ENCODE measurements at regions not wholly inside any gene's neighbourhood (a gene's known extent, or its start where the extent isn't known, plus 50 kb on each side); places are given as distances from the start of the nearest gene placed in this dataset.

- no peaks in the 10 kb centered on the region for H3K36me3 ChIP-seq (ENCODE audit: control insufficient read depth in 5 of 5, insufficient read depth in 5 of 5, low read length in 5 of 5)
- no peak overlapping the region for H3K4me3 ChIP-seq (ENCODE audit: low read depth in 1 of 5, low read length in 5 of 5)
- no peaks in the 10 kb centered on the region for H3K9me3 ChIP-seq (ENCODE audit: control insufficient read depth in 5 of 5, low read length in 5 of 5)
- H3K27ac ChIP-seq (ENCODE audit: low read depth, low read length), result no peak overlapping the region
- H3K9ac ChIP-seq (ENCODE audit: low read length in 5 of 5), result no peak overlapping the region
- H3K4me1 ChIP-seq (ENCODE audit: control insufficient read depth in 5 of 5, insufficient read depth in 5 of 5, low read length in 5 of 5), result peaks cover 0 to 19% (median 16%) of the 10 kb centered on the region in 5 donors
- H3K27me3 ChIP-seq (ENCODE audit: control insufficient read depth in 5 of 5, insufficient read depth in 4 of 5, low read length in 5 of 5), result no peaks in the 10 kb centered on the region
Measured at GRCh38 chr2:19226386-19226785, 132.0 kb downstream of the OSR1 start.

GRCh38 chr2:19225931-19226330 lies 132.5 kb downstream of the OSR1 start:
- Histone ChIP-seq H3K9ac (ENCODE audit: low read length in 5 of 5) (no peak overlapping the region), H3K9me3 (ENCODE audit: control insufficient read depth in 5 of 5, low read length in 5 of 5) (no peaks in the 10 kb centered on the region), H3K4me3 (ENCODE audit: low read depth in 1 of 5, low read length in 5 of 5) (no peak overlapping the region), H3K4me1 (ENCODE audit: control insufficient read depth in 5 of 5, insufficient read depth in 5 of 5, low read length in 5 of 5) (peaks cover 0 to 19% (median 16%) of the 10 kb centered on the region in 5 donors), H3K27ac (ENCODE audit: low read depth, low read length) (no peak overlapping the region), H3K27me3 (ENCODE audit: control insufficient read depth in 5 of 5, insufficient read depth in 4 of 5, low read length in 5 of 5) (no peaks in the 10 kb centered on the region), H3K36me3 (ENCODE audit: control insufficient read depth in 5 of 5, insufficient read depth in 5 of 5, low read length in 5 of 5) (no peaks in the 10 kb centered on the region)

GRCh38 chr2:19225126-19225525 lies 133.3 kb downstream of the OSR1 start:
- Histone ChIP-seq H3K36me3 (ENCODE audit: control insufficient read depth in 5 of 5, insufficient read depth in 5 of 5, low read length in 5 of 5) (no peaks in the 10 kb centered on the region), H3K4me1 (ENCODE audit: control insufficient read depth in 5 of 5, insufficient read depth in 5 of 5, low read length in 5 of 5) (peaks cover 0 to 19% (median 16%) of the 10 kb centered on the region in 5 donors), H3K9me3 (ENCODE audit: control insufficient read depth in 5 of 5, low read length in 5 of 5) (no peaks in the 10 kb centered on the region), H3K4me3 (ENCODE audit: low read depth in 1 of 5, low read length in 5 of 5) (no peak overlapping the region), H3K9ac (ENCODE audit: low read length in 5 of 5) (no peak overlapping the region), H3K27me3 (ENCODE audit: control insufficient read depth in 5 of 5, insufficient read depth in 4 of 5, low read length in 5 of 5) (no peaks in the 10 kb centered on the region), H3K27ac (ENCODE audit: low read depth, low read length) (no peak overlapping the region)

GRCh38 chr2:19224486-19224885 lies 133.9 kb downstream of the OSR1 start:
- Histone ChIP-seq H3K9me3 (ENCODE audit: control insufficient read depth in 5 of 5, low read length in 5 of 5) (no peaks in the 10 kb centered on the region), H3K27me3 (ENCODE audit: control insufficient read depth in 5 of 5, insufficient read depth in 4 of 5, low read length in 5 of 5) (no peaks in the 10 kb centered on the region), H3K27ac (ENCODE audit: low read depth, low read length) (no peak overlapping the region), H3K4me3 (ENCODE audit: low read depth in 1 of 5, low read length in 5 of 5) (no peak overlapping the region), H3K9ac (ENCODE audit: low read length in 5 of 5) (no peak overlapping the region), H3K4me1 (ENCODE audit: control insufficient read depth in 5 of 5, insufficient read depth in 5 of 5, low read length in 5 of 5) (peaks cover 0 to 19% (median 16%) of the 10 kb centered on the region in 5 donors), H3K36me3 (ENCODE audit: control insufficient read depth in 5 of 5, insufficient read depth in 5 of 5, low read length in 5 of 5) (no peaks in the 10 kb centered on the region)

GRCh38 chr2:19224011-19224410 lies 134.4 kb downstream of the OSR1 start:
- no peaks in the 10 kb centered on the region for H3K36me3 ChIP-seq (ENCODE audit: control insufficient read depth in 5 of 5, insufficient read depth in 5 of 5, low read length in 5 of 5)
- H3K27ac ChIP-seq (ENCODE audit: low read depth, low read length), result no peak overlapping the region
- no peak overlapping the region for H3K9ac ChIP-seq (ENCODE audit: low read length in 5 of 5)
- H3K4me1 ChIP-seq (ENCODE audit: control insufficient read depth in 5 of 5, insufficient read depth in 5 of 5, low read length in 5 of 5), result peaks cover 0 to 19% (median 16%) of the 10 kb centered on the region in 5 donors
- no peaks in the 10 kb centered on the region for H3K9me3 ChIP-seq (ENCODE audit: control insufficient read depth in 5 of 5, low read length in 5 of 5)
- no peaks in the 10 kb centered on the region for H3K27me3 ChIP-seq (ENCODE audit: control insufficient read depth in 5 of 5, insufficient read depth in 4 of 5, low read length in 5 of 5)
- H3K4me3 ChIP-seq (ENCODE audit: low read depth in 1 of 5, low read length in 5 of 5), result no peak overlapping the region

GRCh38 chr2:19219060-19219459 lies 139.4 kb downstream of the OSR1 start:
- H3K27ac ChIP-seq (ENCODE audit: low read depth, low read length), result no peak overlapping the region
- H3K27me3 ChIP-seq (ENCODE audit: control insufficient read depth in 5 of 5, insufficient read depth in 4 of 5, low read length in 5 of 5), result no peaks in the 10 kb centered on the region
- no peaks in the 10 kb centered on the region for H3K4me1 ChIP-seq (ENCODE audit: control insufficient read depth in 5 of 5, insufficient read depth in 5 of 5, low read length in 5 of 5)
- H3K9me3 ChIP-seq (ENCODE audit: control insufficient read depth in 5 of 5, low read length in 5 of 5), result no peaks in the 10 kb centered on the region
- H3K4me3 ChIP-seq (ENCODE audit: low read depth in 1 of 5, low read length in 5 of 5), result no peak overlapping the region
- no peaks in the 10 kb centered on the region for H3K36me3 ChIP-seq (ENCODE audit: control insufficient read depth in 5 of 5, insufficient read depth in 5 of 5, low read length in 5 of 5)
- H3K9ac ChIP-seq (ENCODE audit: low read length in 5 of 5), result no peak overlapping the region

- no peak overlapping the region for H3K4me3 ChIP-seq (ENCODE audit: low read depth in 1 of 5, low read length in 5 of 5)
- no peaks in the 10 kb centered on the region for H3K9me3 ChIP-seq (ENCODE audit: control insufficient read depth in 5 of 5, low read length in 5 of 5)
- H3K27me3 ChIP-seq (ENCODE audit: control insufficient read depth in 5 of 5, insufficient read depth in 4 of 5, low read length in 5 of 5), result no peaks in the 10 kb centered on the region
- no peaks in the 10 kb centered on the region for H3K4me1 ChIP-seq (ENCODE audit: control insufficient read depth in 5 of 5, insufficient read depth in 5 of 5, low read length in 5 of 5)
- no peak overlapping the region for H3K9ac ChIP-seq (ENCODE audit: low read length in 5 of 5)
- no peaks in the 10 kb centered on the region for H3K36me3 ChIP-seq (ENCODE audit: control insufficient read depth in 5 of 5, insufficient read depth in 5 of 5, low read length in 5 of 5)
- no peak overlapping the region for H3K27ac ChIP-seq (ENCODE audit: low read depth, low read length)
Measured at GRCh38 chr2:19218166-19218565, 140.3 kb downstream of the OSR1 start.

GRCh38 chr2:19216676-19217602 lies 141.5 kb downstream of the OSR1 start:
- Histone ChIP-seq H3K27me3 (ENCODE audit: control insufficient read depth in 5 of 5, insufficient read depth in 4 of 5, low read length in 5 of 5) (no peaks in the 10 kb centered on the region), H3K4me3 (ENCODE audit: low read depth in 1 of 5, low read length in 5 of 5) (no peak overlapping the region), H3K27ac (ENCODE audit: low read depth, low read length) (no peak overlapping the region), H3K9ac (ENCODE audit: low read length in 5 of 5) (no peak overlapping the region), H3K4me1 (ENCODE audit: control insufficient read depth in 5 of 5, insufficient read depth in 5 of 5, low read length in 5 of 5) (no peaks in the 10 kb centered on the region), H3K36me3 (ENCODE audit: control insufficient read depth in 5 of 5, insufficient read depth in 5 of 5, low read length in 5 of 5) (no peaks in the 10 kb centered on the region), H3K9me3 (ENCODE audit: control insufficient read depth in 5 of 5, low read length in 5 of 5) (no peaks in the 10 kb centered on the region)

GRCh38 chr2:19216238-19216637 lies 142.2 kb downstream of the OSR1 start:
- Histone ChIP-seq H3K9me3 (ENCODE audit: control insufficient read depth in 5 of 5, low read length in 5 of 5) (no peaks in the 10 kb centered on the region), H3K4me1 (ENCODE audit: control insufficient read depth in 5 of 5, insufficient read depth in 5 of 5, low read length in 5 of 5) (no peaks in the 10 kb centered on the region)

GRCh38 chr2:19214682-19215391 lies 143.6 kb downstream of the OSR1 start:
- H3K4me1 ChIP-seq (ENCODE audit: control insufficient read depth in 5 of 5, insufficient read depth in 5 of 5, low read length in 5 of 5), result no peaks in the 10 kb centered on the region
- no peaks in the 10 kb centered on the region for H3K9me3 ChIP-seq (ENCODE audit: control insufficient read depth in 5 of 5, low read length in 5 of 5)
- H3K27me3 ChIP-seq (ENCODE audit: control insufficient read depth in 5 of 5, insufficient read depth in 4 of 5, low read length in 5 of 5), result no peaks in the 10 kb centered on the region

More at GRCh38 chr2:19216238-19216637, 142.2 kb downstream of the OSR1 start:
- H3K36me3 ChIP-seq (ENCODE audit: control insufficient read depth in 5 of 5, insufficient read depth in 5 of 5, low read length in 5 of 5), result no peaks in the 10 kb centered on the region
- H3K27me3 ChIP-seq (ENCODE audit: control insufficient read depth in 5 of 5, insufficient read depth in 4 of 5, low read length in 5 of 5), result no peaks in the 10 kb centered on the region
- H3K4me3 ChIP-seq (ENCODE audit: low read depth in 1 of 5, low read length in 5 of 5), result no peak overlapping the region
- no peak overlapping the region for H3K27ac ChIP-seq (ENCODE audit: low read depth, low read length)
- H3K9ac ChIP-seq (ENCODE audit: low read length in 5 of 5), result no peak overlapping the region

More at GRCh38 chr2:19214682-19215391, 143.6 kb downstream of the OSR1 start:
- Histone ChIP-seq H3K27ac (ENCODE audit: low read depth, low read length) (no peak overlapping the region), H3K36me3 (ENCODE audit: control insufficient read depth in 5 of 5, insufficient read depth in 5 of 5, low read length in 5 of 5) (no peaks in the 10 kb centered on the region), H3K4me3 (ENCODE audit: low read depth in 1 of 5, low read length in 5 of 5) (no peak overlapping the region), H3K9ac (ENCODE audit: low read length in 5 of 5) (no peak overlapping the region)

Data from subcutaneous abdominal adipose tissue (tissue), 5 donors.